CD4-positive, alpha-beta T cell treated with Interleukin-6 for 4 hours (primary cell): ENCODE measurements at regions not wholly inside any gene's neighbourhood (a gene's known extent, or its start where the extent isn't known, plus 50 kb on each side); places are given as distances from the start of the nearest gene placed in this dataset.
"Not testable (repeated sequence)": the region's sequence is repeated elsewhere in the genome, so short reads cannot be mapped to it uniquely, and the experiment has no call there.

Experiments
- DNase-seq: peaks from one replicate; pipeline ENCODE4 v3.0.0-alpha.2; 2020; ENCODE audit warnings: mixed read lengths

- DNase-seq, result no peak
These were observed 564.5 kb upstream of the B3GAT1 start for GRCh38 chr11:134976551-134976950.

GRCh38 chr11:134975866-134976376 lies 563.9 kb upstream of the B3GAT1 start:
- DNase-seq, result no peak

- DNase-seq, result no peak
These were observed 561.8 kb upstream of the B3GAT1 start for GRCh38 chr11:134973801-134974200.

- DNase-seq, result no peak
These were observed 559.3 kb upstream of the B3GAT1 start for GRCh38 chr11:134971381-134971780.

GRCh38 chr11:134967746-134968145 lies 555.7 kb upstream of the B3GAT1 start:
- no peak for DNase-seq

- not testable (repeated sequence) for DNase-seq
These were observed 549.3 kb upstream of the B3GAT1 start for GRCh38 chr11:134961386-134961785.

- no peak for DNase-seq
These were observed 546.8 kb upstream of the B3GAT1 start for GRCh38 chr11:134958870-134959269.

GRCh38 chr11:134958336-134958640 lies 546.2 kb upstream of the B3GAT1 start:
- no peak for DNase-seq

GRCh38 chr11:134957540-134958335 lies 545.7 kb upstream of the B3GAT1 start:
- no peak for DNase-seq

GRCh38 chr11:134956450-134957210 lies 544.6 kb upstream of the B3GAT1 start:
- DNase-seq, result no peak

- DNase-seq, result not testable (repeated sequence)
These were observed 543.9 kb upstream of the B3GAT1 start for GRCh38 chr11:134955970-134956369.

GRCh38 chr11:134955281-134955680 lies 543.2 kb upstream of the B3GAT1 start:
- DNase-seq, result no peak

- DNase-seq, result not testable (repeated sequence)
These were observed 542.4 kb upstream of the B3GAT1 start for GRCh38 chr11:134954456-134954855.

- DNase-seq, result not testable (repeated sequence)
These were observed 541.5 kb upstream of the B3GAT1 start for GRCh38 chr11:134953417-134953970.

- DNase-seq, result no peak
These were observed 539.3 kb upstream of the B3GAT1 start for GRCh38 chr11:134951305-134951700.

GRCh38 chr11:134950692-134951304 lies 538.8 kb upstream of the B3GAT1 start:
- DNase-seq, result no peak

- no peak for DNase-seq
These were observed 537.4 kb upstream of the B3GAT1 start for GRCh38 chr11:134949121-134950090.

GRCh38 chr11:134947556-134947955 lies 535.5 kb upstream of the B3GAT1 start:
- no peak for DNase-seq

- DNase-seq, result no peak
These were observed 534.0 kb upstream of the B3GAT1 start for GRCh38 chr11:134945993-134946392.

GRCh38 chr11:134944986-134945385 lies 532.9 kb upstream of the B3GAT1 start:
- no peak for DNase-seq

GRCh38 chr11:134944131-134944530 lies 532.1 kb upstream of the B3GAT1 start:
- DNase-seq, result no peak

GRCh38 chr11:134943544-134943943 lies 531.5 kb upstream of the B3GAT1 start:
- no peak for DNase-seq
